Activated B cell treated with CpG ODN at 0.5 μM for 24 hours (primary cell): ENCODE measurements at regions not wholly inside any gene's neighbourhood (a gene's known extent, or its start where the extent isn't known, plus 50 kb on each side); places are given as distances from the start of the nearest gene placed in this dataset.

Experiments
- ATAC-seq: fragments of 200-7000 bp; cut with Tn5 transposase; one replicate; pipeline ENCODE4 v1.10.0; 2021; ENCODE audit warnings: low read depth, mild to moderate bottlenecking, moderate library complexity
- CTCF ChIA-PET: fragments of 350-600 bp; sonication (Branson Sonifier 250); formaldehyde crosslinking; loops from one replicate; lab custom pipeline; 2021; ENCODE audit warnings: antibody characterized with exemption; lab: Charles Lee
- POLR2A ChIA-PET: fragments of 350-600 bp; sonication (Branson Sonifier 250); formaldehyde crosslinking; loops from one replicate; lab custom pipeline; 2021; ENCODE audit warnings: antibody characterized with exemption; lab: Charles Lee
- DNase-seq: peaks from one replicate; pipeline ENCODE4 v3.0.0; 2022
- H3K27ac Mint-ChIP-seq: one replicate; pipeline ENCODE4 v1.8.0; 2020; ENCODE audit warnings: mixed read lengths
- H3K27me3 Mint-ChIP-seq: one replicate; pipeline ENCODE4 v1.8.0; 2021; ENCODE audit warnings: mixed read lengths
- H3K36me3 Mint-ChIP-seq: one replicate; pipeline ENCODE4 v1.8.0; 2021; ENCODE audit warnings: low read depth, mixed read lengths
- H3K4me1 Mint-ChIP-seq: one replicate; pipeline ENCODE4 v1.8.0; 2021; ENCODE audit warnings: mixed read lengths
- H3K4me3 Mint-ChIP-seq: one replicate; pipeline ENCODE4 v1.8.0; 2020; ENCODE audit warnings: mild to moderate bottlenecking, mixed read lengths
- H3K9me3 Mint-ChIP-seq: one replicate; pipeline ENCODE4 v1.8.0; 2020; ENCODE audit warnings: mixed read lengths
- CTCF ChIP-seq: fragments of 200-600 bp; IDR thresholded peaks from one replicate; pipeline ENCODE4 v1.8.0; 2022; ENCODE audit warnings: antibody characterized with exemption, mild to moderate bottlenecking
- intact Hi-C: fragments of 100-400 bp; cut with micrococcal nuclease; formaldehyde crosslinking; loops from one replicate; pipeline ENCODE4 v1.15.1; 2024

GRCh38 chr15:70379134-70379533 is 281.4 kb upstream of the TLE3 start:
- Mint-ChIP-seq H3K9me3 (peaks cover 2% of the 10 kb centered on the region), H3K27me3 (peaks cover 16% of the 10 kb centered on the region), H3K27ac (no peak overlapping the region), H3K4me3 (no peak overlapping the region), H3K4me1 (peaks cover 9% of the 10 kb centered on the region), H3K36me3 (no peaks in the 10 kb centered on the region)
- DNase-seq, result peak; percentile 6
- ChIA-PET POLR2A (no interaction called here), CTCF (no interaction called here)
- TF ChIP-seq CTCF, result no peak
- intact Hi-C loops, result no loop called here
- ATAC-seq, result no peak

GRCh38 chr15:70378126-70379031 is 280.7 kb upstream of the TLE3 start:
- intact Hi-C loops, result no loop called here
- H3K27ac Mint-ChIP-seq, result no peak overlapping the region
- peak; percentile 8 for DNase-seq

GRCh38 chr15:70376929-70377691 is 279.4 kb upstream of the TLE3 start:
- peaks cover 16% of the 10 kb centered on the region for H3K27me3 Mint-ChIP-seq
- DNase-seq (peak; percentile 4), ATAC-seq (no peak)
- H3K27ac Mint-ChIP-seq, result no peak overlapping the region
- POLR2A ChIA-PET, result interaction anchor here (0.6 kb wide), 2 partner anchors 12 to 268 kb away, joined by 3 to 9 read pairs; no protein-coding TSS in a partner anchor
- no peak overlapping the region for H3K4me3 Mint-ChIP-seq
- H3K4me1 Mint-ChIP-seq, result peaks cover 9% of the 10 kb centered on the region
- CTCF ChIA-PET, result no interaction called here
- intact Hi-C loops, result no loop called here
- TF ChIP-seq CTCF, result no peak
- peaks cover 2% of the 10 kb centered on the region for H3K9me3 Mint-ChIP-seq
- H3K36me3 Mint-ChIP-seq, result no peaks in the 10 kb centered on the region

More at GRCh38 chr15:70378126-70379031, 280.7 kb upstream of the TLE3 start:
- peaks cover 2% of the 10 kb centered on the region for H3K9me3 Mint-ChIP-seq
- ChIA-PET POLR2A (no interaction called here), CTCF (no interaction called here)
- peaks cover 9% of the 10 kb centered on the region for H3K4me1 Mint-ChIP-seq
- ATAC-seq, result no peak
- no peak for TF ChIP-seq CTCF
- no peaks in the 10 kb centered on the region for H3K36me3 Mint-ChIP-seq
- no peak overlapping the region for H3K4me3 Mint-ChIP-seq
- peaks cover 16% of the 10 kb centered on the region for H3K27me3 Mint-ChIP-seq

GRCh38 chr15:70376031-70376928 is 278.6 kb upstream of the TLE3 start:
- intact Hi-C loops, result no loop called here
- peak; percentile 12 for DNase-seq
- no peaks in the 10 kb centered on the region for H3K9me3 Mint-ChIP-seq
- ChIA-PET CTCF (no interaction called here), POLR2A (interaction anchor here (0.6 kb wide), 2 partner anchors 11 to 267 kb away, joined by 3 to 9 read pairs; no protein-coding TSS in a partner anchor)
- no peak for TF ChIP-seq CTCF
- H3K36me3 Mint-ChIP-seq, result no peaks in the 10 kb centered on the region
- ATAC-seq, result no peak
- peaks cover 16% of the 10 kb centered on the region for H3K27me3 Mint-ChIP-seq
- H3K4me3 Mint-ChIP-seq, result no peak overlapping the region
- no peak overlapping the region for H3K27ac Mint-ChIP-seq
- peaks cover 15% of the 10 kb centered on the region for H3K4me1 Mint-ChIP-seq
